ENCODE measurements at regions not wholly inside any gene's neighbourhood (a gene's known extent, or its start where the extent isn't known, plus 50 kb on each side); places are given as distances from the start of the nearest gene placed in this dataset.

DNA sequence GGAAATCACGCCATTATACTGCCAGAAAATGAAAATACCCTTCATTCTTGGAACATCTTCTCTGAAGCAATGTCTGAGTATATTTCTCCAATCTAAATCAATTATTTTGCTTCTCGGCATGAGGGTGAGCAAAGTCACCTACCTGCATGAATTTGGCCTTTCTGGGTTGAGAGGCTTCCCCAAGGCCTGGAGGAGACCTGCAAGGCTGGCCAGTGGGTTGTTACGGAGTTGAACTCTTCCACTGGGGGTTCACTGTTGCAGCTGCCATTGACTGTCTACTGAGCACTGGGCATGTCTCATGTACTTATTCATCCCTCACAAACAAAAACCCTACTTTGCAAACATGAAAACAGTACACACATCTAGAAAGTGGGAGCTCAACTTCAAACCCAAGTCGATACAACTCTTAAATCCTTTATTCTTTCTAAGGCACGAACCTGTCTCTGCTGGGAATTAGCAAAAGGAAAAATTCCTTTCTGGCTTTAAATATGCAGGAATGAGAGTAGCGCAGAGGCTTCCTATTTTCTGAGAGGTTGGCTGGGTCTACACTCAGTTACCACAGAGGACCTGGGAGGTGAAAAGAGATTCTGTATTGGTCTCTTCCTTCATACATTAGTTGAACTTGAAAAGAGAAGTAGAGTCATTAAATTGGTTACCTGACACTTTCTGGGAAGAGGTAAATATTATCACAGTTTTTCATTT, 87.6 kb upstream of the SGK1 start:
- TF ChIP-seq POLR2A (IDR thresholded peaks at IDR 0.05) = no peak
- TF ChIP-seq, protein P1, sequence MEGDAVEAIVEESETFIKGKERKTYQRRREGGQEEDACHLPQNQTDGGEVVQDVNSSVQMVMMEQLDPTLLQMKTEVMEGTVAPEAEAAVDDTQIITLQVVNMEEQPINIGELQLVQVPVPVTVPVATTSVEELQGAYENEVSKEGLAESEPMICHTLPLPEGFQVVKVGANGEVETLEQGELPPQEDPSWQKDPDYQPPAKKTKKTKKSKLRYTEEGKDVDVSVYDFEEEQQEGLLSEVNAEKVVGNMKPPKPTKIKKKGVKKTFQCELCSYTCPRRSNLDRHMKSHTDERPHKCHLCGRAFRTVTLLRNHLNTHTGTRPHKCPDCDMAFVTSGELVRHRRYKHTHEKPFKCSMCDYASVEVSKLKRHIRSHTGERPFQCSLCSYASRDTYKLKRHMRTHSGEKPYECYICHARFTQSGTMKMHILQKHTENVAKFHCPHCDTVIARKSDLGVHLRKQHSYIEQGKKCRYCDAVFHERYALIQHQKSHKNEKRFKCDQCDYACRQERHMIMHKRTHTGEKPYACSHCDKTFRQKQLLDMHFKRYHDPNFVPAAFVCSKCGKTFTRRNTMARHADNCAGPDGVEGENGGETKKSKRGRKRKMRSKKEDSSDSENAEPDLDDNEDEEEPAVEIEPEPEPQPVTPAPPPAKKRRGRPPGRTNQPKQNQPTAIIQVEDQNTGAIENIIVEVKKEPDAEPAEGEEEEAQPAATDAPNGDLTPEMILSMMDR (IDR thresholded peaks at IDR 0.05) = no peak
